ENCODE measurements at regions not wholly inside any gene's neighbourhood (a gene's known extent, or its start where the extent isn't known, plus 50 kb on each side); places are given as distances from the start of the nearest gene placed in this dataset.
"Not testable (repeated sequence)": the region's sequence is repeated elsewhere in the genome, so short reads cannot be mapped to it uniquely, and the experiment has no call there.

GRCh38 chr5:100013305-100013704, 521.9 kb upstream of the FAM174A start:
- DNase-seq: not testable (repeated sequence)

GRCh38 chr5:100011160-100011559, 524.0 kb upstream of the FAM174A start:
- DNase-seq: not testable (repeated sequence)

- no peak for DNase-seq
Measured at GRCh38 chr5:100004969-100005368, 530.2 kb upstream of the FAM174A start.

- no peak for DNase-seq
Measured at GRCh38 chr5:99998319-99998718, 536.9 kb upstream of the FAM174A start.

GRCh38 chr5:99995407-99995806, 539.8 kb upstream of the FAM174A start:
- no peak for DNase-seq

- no peak for DNase-seq
Measured at GRCh38 chr5:99973779-99974178, 561.4 kb upstream of the FAM174A start.

GRCh38 chr5:99955962-99956361, 579.2 kb upstream of the FAM174A start:
- DNase-seq: no peak

- no peak for DNase-seq
Measured at GRCh38 chr5:99955006-99955405, 580.2 kb upstream of the FAM174A start.

GRCh38 chr5:99949969-99950524, 585.1 kb upstream of the FAM174A start:
- no peak for DNase-seq

GRCh38 chr5:99949361-99949760, 585.8 kb upstream of the FAM174A start:
- DNase-seq: no peak

- no peak for DNase-seq
Measured at GRCh38 chr5:99948850-99949249, 586.3 kb upstream of the FAM174A start.

- DNase-seq: no peak
Measured at GRCh38 chr5:99945478-99946442, 589.4 kb upstream of the FAM174A start.

- no peak for DNase-seq
Measured at GRCh38 chr5:99940540-99940939, 594.6 kb upstream of the FAM174A start.

GRCh38 chr5:99936911-99937310, 598.3 kb upstream of the FAM174A start:
- no peak for DNase-seq

- no peak for DNase-seq
Measured at GRCh38 chr5:99929806-99930135, 605.4 kb upstream of the FAM174A start.

- no peak for DNase-seq
Measured at GRCh38 chr5:99929067-99929805, 605.9 kb upstream of the FAM174A start.

- DNase-seq: no peak
Measured at GRCh38 chr5:99928490-99928889, 606.7 kb upstream of the FAM174A start.

- DNase-seq: no peak
Measured at GRCh38 chr5:99926463-99926862, 608.7 kb upstream of the FAM174A start.

- DNase-seq: no peak
Measured at GRCh38 chr5:99922386-99922785, 612.8 kb upstream of the FAM174A start.

GRCh38 chr5:99911971-99912370, 623.2 kb upstream of the FAM174A start:
- DNase-seq: no peak

GRCh38 chr5:99906776-99907175, 628.4 kb upstream of the FAM174A start:
- no peak for DNase-seq

GRCh38 chr5:99901972-99902371, 633.2 kb upstream of the FAM174A start:
- DNase-seq: no peak

GRCh38 chr5:99900302-99900852, 634.8 kb upstream of the FAM174A start:
- no peak for DNase-seq
